GM12878 (cell line): ENCODE measurements at regions not wholly inside any gene's neighbourhood (a gene's known extent, or its start where the extent isn't known, plus 50 kb on each side); places are given as distances from the start of the nearest gene placed in this dataset.

ENCODE experiments used
- ATAC-seq: fragments of 200-7000 bp; cut with Tn5 transposase; 3 replicates; pipeline ENCODE4 v1.9.1; 2020; ENCODE audit warnings: mild to moderate bottlenecking, moderate library complexity
- BruUV-seq: library from RNA; stranded (reverse); fragments of 400-500 nt; replicated peaks from 2 replicates; lab custom pipeline; 2021; lab: Mats Ljungman, UMichigan
- CTCF ChIA-PET: fragments of 300-600 bp; sonication (Branson Sonifier 250); formaldehyde crosslinking; extraction: SDS; loops from one replicate; lab custom pipeline; 2021; ENCODE audit warnings: inconsistent platforms; lab: Yijun Ruan, JAX
- POLR2A ChIA-PET: fragments of 350-600 bp; formaldehyde crosslinking; extraction: SDS; loops from one replicate; lab custom pipeline; 2021; ENCODE audit warnings: inconsistent platforms; lab: Charles Lee
- RAD21 ChIA-PET: fragments of 300-600 bp; sonication (Branson Sonifier 250); formaldehyde crosslinking; loops from one replicate; lab custom pipeline; 2023; ENCODE audit warnings: antibody characterized with exemption; ENCODE audit not compliant: unreplicated experiment; lab: Charles Lee
- SMC1A ChIA-PET: fragments of 300-600 bp; sonication (Branson Sonifier 250); formaldehyde crosslinking; loops from one replicate; lab custom pipeline; 2023; ENCODE audit not compliant: unreplicated experiment, uncharacterized antibody; lab: Charles Lee
- DNase-seq: peaks from one replicate; pipeline ENCODE4 v3.0.0-alpha.2; 2011; ENCODE audit warnings: low read depth, low spot score
- FAIRE-seq: peaks from 3 replicates; lab custom pipeline; 2011; peaks lifted over from hg19 to GRCh38; lab: Jason Lieb, UNC
- H2AFZ ChIP-seq: 2 replicates; pipeline ENCODE4 v1.6.0; 2011; ENCODE audit warnings: low read depth, low read length, control low read depth; ENCODE audit not compliant: control insufficient read depth
- H3K27ac ChIP-seq: 2 replicates; pipeline ENCODE4 v1.5.1; 2011; ENCODE audit warnings: control low read depth; ENCODE audit not compliant: control insufficient read depth, insufficient read depth
- H3K27me3 ChIP-seq, 2 experiments: replicated peaks in 1 of 2; 2 replicates each; pipeline versions ENCODE4 v1.6.0 to v1.6.1; 2011; ENCODE audit warnings: low read length in 1 of 2; ENCODE audit not compliant: control insufficient read depth in 2 of 2, insufficient read depth in 2 of 2
- H3K36me3 ChIP-seq, 2 experiments: 2 replicates each; pipeline ENCODE4 v1.5.1; 2011; ENCODE audit warnings: low read length in 1 of 2; ENCODE audit not compliant: control insufficient read depth in 2 of 2, insufficient read depth in 2 of 2
- H3K4me1 ChIP-seq: 2 replicates; pipeline ENCODE4 v1.6.1; 2011; ENCODE audit warnings: mild to moderate bottlenecking, low read length, moderate library complexity, mixed read lengths; ENCODE audit not compliant: control insufficient read depth, insufficient read depth
- H3K4me2 ChIP-seq: 2 replicates; pipeline ENCODE4 v1.6.0; 2011; ENCODE audit warnings: control low read depth; ENCODE audit not compliant: control insufficient read depth, insufficient read depth
- H3K4me3 ChIP-seq: fragments of 200-600 bp; sonication (generic); 2 replicates; pipeline ENCODE4 v1.5.1; 2016
- H3K79me2 ChIP-seq: 2 replicates; pipeline ENCODE4 v1.6.0; 2011; ENCODE audit warnings: low read length; ENCODE audit not compliant: control insufficient read depth, insufficient read depth
- H3K9ac ChIP-seq: 2 replicates; pipeline ENCODE4 v1.8.0; 2011; ENCODE audit warnings: low read length, control low read depth, mixed read lengths; ENCODE audit not compliant: control insufficient read depth, insufficient read depth
- H3K9me3 ChIP-seq: replicated peaks from 3 replicates; pipeline ENCODE4 v1.5.1; 2011; ENCODE audit warnings: mild to moderate bottlenecking, low read length; ENCODE audit not compliant: control insufficient read depth, insufficient read depth
- H4K20me1 ChIP-seq: 2 replicates; pipeline ENCODE4 v1.6.0; 2011; ENCODE audit not compliant: control insufficient read depth, insufficient read depth
- CBFB ChIP-seq: IDR thresholded peaks from 2 replicates; pipeline ENCODE4 v1.6.1; 2016; ENCODE audit warnings: antibody characterized with exemption, low read depth
- CREM ChIP-seq: IDR thresholded peaks from 2 replicates; pipeline ENCODE4 v1.6.1; 2014; ENCODE audit warnings: antibody characterized with exemption, low read depth
- EED ChIP-seq: sonication (generic); IDR thresholded peaks from 2 replicates; pipeline ENCODE4 v1.6.1; 2016; ENCODE audit warnings: antibody characterized with exemption, low read depth
- HDAC6 ChIP-seq: fragments of 200-600 bp; sonication (generic); IDR thresholded peaks from one replicate; pipeline ENCODE4 v1.8.0; 2017; ENCODE audit warnings: antibody characterized with exemption; ENCODE audit not compliant: unreplicated experiment
- MAX ChIP-seq: IDR thresholded peaks from 2 replicates; pipeline ENCODE4 v1.6.1; 2012; ENCODE audit warnings: low read depth, low read length, improper control_type of control experiment
- NR2F1 ChIP-seq: fragments of 450-650 bp; conservative IDR thresholded peaks from 2 replicates; pipeline ENCODE4 v1.6.1; 2017; ENCODE audit warnings: mild to moderate bottlenecking
- POLR2A ChIP-seq: IDR thresholded peaks from 2 replicates; pipeline ENCODE4 v1.6.1; 2011; ENCODE audit warnings: low read depth, mild to moderate bottlenecking, low read length
- RB1 ChIP-seq: fragments of 450-650 bp; formaldehyde crosslinking; IDR thresholded peaks from 2 replicates; pipeline ENCODE4 v1.6.1; 2017; ENCODE audit warnings: mild to moderate bottlenecking, borderline replicate concordance
- SREBF1 ChIP-seq: IDR thresholded peaks from 2 replicates; pipeline ENCODE4 v1.6.1; 2012; ENCODE audit warnings: mild to moderate bottlenecking, low read length
- SREBF2 ChIP-seq: IDR thresholded peaks from 2 replicates; pipeline ENCODE4 v1.6.1; 2012; ENCODE audit warnings: mild to moderate bottlenecking, low read length
- SUZ12 ChIP-seq: fragments of 200-600 bp; sonication (generic); IDR thresholded peaks from one replicate; pipeline ENCODE4 v1.6.1; 2018; ENCODE audit warnings: antibody characterized with exemption, mild to moderate bottlenecking; ENCODE audit not compliant: unreplicated experiment
- WRNIP1 ChIP-seq: IDR thresholded peaks from 2 replicates; pipeline ENCODE4 v1.6.1; 2011; ENCODE audit warnings: low read depth, low read length, improper control_type of control experiment, borderline replicate concordance
- ZNF384 ChIP-seq: IDR thresholded peaks from 2 replicates; pipeline ENCODE4 v1.6.1; 2012; ENCODE audit warnings: low read depth, mild to moderate bottlenecking, low read length, improper control_type of control experiment, borderline replicate concordance
- ZZZ3 ChIP-seq: IDR thresholded peaks from 2 replicates; pipeline ENCODE4 v1.6.1; 2011; ENCODE audit warnings: low read depth; ENCODE audit not compliant: control insufficient read depth, insufficient read length
- WGBS: methylation state at CpG from one replicate; pipeline ENCODE4 v1.1.6; 2016; ENCODE audit warnings: low lambda C conversion rate; ENCODE audit not compliant: insufficient replicate concordance, insufficient coverage; ENCODE audit errors: missing lambda C conversion rate; 5-methylcytosine and 5-hydroxymethylcytosine counted together
- in situ Hi-C: fragments of 300-500 bp; cut with MboI; formaldehyde crosslinking; loops from 9 replicates; pipeline ENCODE4 v1.14.3; 2018; ENCODE audit warnings: mixed read lengths
- intact Hi-C: fragments of 100-400 bp; cut with micrococcal nuclease; formaldehyde crosslinking; loops from one replicate; pipeline ENCODE4 v1.14.2; 2022; ENCODE audit not compliant: unreplicated experiment
- TF ChIP-seq, protein P1 (sequence below): fragments of 450-650 bp; IDR thresholded peaks from 2 replicates; pipeline ENCODE4 v1.6.1; 2017; ENCODE audit warnings: mild to moderate bottlenecking, moderate library complexity
- TF ChIP-seq, protein P2 (sequence below): fragments of 150-350 bp; IDR thresholded peaks from 2 replicates; pipeline ENCODE4 v1.6.1; 2014; ENCODE audit warnings: mild to moderate bottlenecking, low read depth, low read length

DNA sequence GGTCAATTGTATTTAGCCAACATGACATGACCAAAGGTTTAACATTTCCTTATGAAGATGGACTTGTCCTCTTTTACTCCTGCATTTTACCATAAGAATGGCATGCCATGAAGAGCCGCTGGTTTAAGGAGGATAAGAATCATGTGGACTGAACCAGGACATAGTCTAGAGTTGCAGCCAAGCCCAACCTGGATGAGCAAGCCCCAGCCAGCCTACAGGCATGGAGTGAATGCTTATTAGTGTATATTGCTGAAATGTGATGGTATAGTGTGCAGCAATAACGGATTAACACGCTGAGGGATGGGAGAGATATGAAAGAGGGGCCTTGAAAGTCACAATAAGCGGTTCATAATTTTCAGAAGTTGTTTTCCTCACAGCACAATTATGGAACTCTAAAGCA is 523.2 kb downstream of the NTRK2 start:
- no TSS peak for BruUV-seq
- no peak for FAIRE-seq
- POLR2A ChIA-PET = no interaction called here
- H3K4me2 ChIP-seq = no peak overlapping the region
- in situ Hi-C loops (no loop called here), intact Hi-C loops (no loop called here)
- CTCF ChIA-PET = no interaction called here
- no peak overlapping the region for H3K27ac ChIP-seq
- no peaks in the 10 kb centered on the region for H3K9me3 ChIP-seq
- no peaks in the 10 kb centered on the region for H3K27me3 ChIP-seq
- H3K4me1 ChIP-seq = no peaks in the 10 kb centered on the region
- WGBS = 9% methylated on average over 4 of the region's 4 CpGs
- DNase-seq = no peak
- no peak for ATAC-seq
- no peak overlapping the region for H2AFZ ChIP-seq
- RAD21 ChIA-PET = no interaction called here
- TF ChIP-seq CREM = no peak
- TF ChIP-seq CBFB = no peak
- no peak for TF ChIP-seq WRNIP1
- TF ChIP-seq EED = no peak
- no peak for TF ChIP-seq SREBF1
- H3K9ac ChIP-seq = no peak overlapping the region
- SMC1A ChIA-PET = no interaction called here
- no peaks in the 10 kb centered on the region for H3K79me2 ChIP-seq
- no peaks in the 10 kb centered on the region for H3K36me3 ChIP-seq
- H4K20me1 ChIP-seq = no peaks in the 10 kb centered on the region
- H3K4me3 ChIP-seq = no peak overlapping the region

DNA sequence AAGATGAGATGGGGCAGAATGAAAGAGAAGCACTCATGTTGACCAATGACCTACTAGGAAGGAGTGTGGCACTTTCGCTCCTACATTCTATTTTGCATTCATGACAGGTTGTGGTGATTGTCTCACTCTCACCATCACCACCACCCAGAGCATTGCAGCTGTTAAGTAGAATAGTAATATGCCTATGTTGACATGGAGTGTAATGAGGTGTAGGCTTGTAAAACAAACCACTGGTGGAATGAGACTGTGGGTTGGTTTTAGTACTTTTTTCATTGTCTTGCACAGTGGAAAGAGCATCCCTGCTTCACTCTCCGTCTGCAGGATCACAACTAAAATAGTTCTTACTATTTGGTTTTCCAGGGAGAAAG is 516.7 kb downstream of the NTRK2 start:
- no peaks in the 10 kb centered on the region for H3K36me3 ChIP-seq
- no TSS peak for BruUV-seq
- no peak overlapping the region for H3K9ac ChIP-seq
- H3K4me2 ChIP-seq = no peak overlapping the region
- H2AFZ ChIP-seq = no peak overlapping the region
- FAIRE-seq (no peak), DNase-seq (no peak), ATAC-seq (no peak)
- RAD21 ChIA-PET = no interaction called here
- no peaks in the 10 kb centered on the region for H3K79me2 ChIP-seq
- intact Hi-C loops (no loop called here), in situ Hi-C loops (no loop called here)
- POLR2A ChIA-PET = no interaction called here
- H3K27ac ChIP-seq = no peak overlapping the region
- no peak overlapping the region for H3K4me3 ChIP-seq
- H3K9me3 ChIP-seq = no peaks in the 10 kb centered on the region
- H3K27me3 ChIP-seq = no peaks in the 10 kb centered on the region
- WGBS = 0% methylated on average over 2 of the region's 2 CpGs
- SMC1A ChIA-PET = no interaction called here
- CTCF ChIA-PET = no interaction called here
- H4K20me1 ChIP-seq = no peaks in the 10 kb centered on the region
- H3K4me1 ChIP-seq = no peaks in the 10 kb centered on the region
- no peak for TF ChIP-seq SUZ12
- no peak for TF ChIP-seq NR2F1
- TF ChIP-seq CREM = no peak
- TF ChIP-seq, protein P1, sequence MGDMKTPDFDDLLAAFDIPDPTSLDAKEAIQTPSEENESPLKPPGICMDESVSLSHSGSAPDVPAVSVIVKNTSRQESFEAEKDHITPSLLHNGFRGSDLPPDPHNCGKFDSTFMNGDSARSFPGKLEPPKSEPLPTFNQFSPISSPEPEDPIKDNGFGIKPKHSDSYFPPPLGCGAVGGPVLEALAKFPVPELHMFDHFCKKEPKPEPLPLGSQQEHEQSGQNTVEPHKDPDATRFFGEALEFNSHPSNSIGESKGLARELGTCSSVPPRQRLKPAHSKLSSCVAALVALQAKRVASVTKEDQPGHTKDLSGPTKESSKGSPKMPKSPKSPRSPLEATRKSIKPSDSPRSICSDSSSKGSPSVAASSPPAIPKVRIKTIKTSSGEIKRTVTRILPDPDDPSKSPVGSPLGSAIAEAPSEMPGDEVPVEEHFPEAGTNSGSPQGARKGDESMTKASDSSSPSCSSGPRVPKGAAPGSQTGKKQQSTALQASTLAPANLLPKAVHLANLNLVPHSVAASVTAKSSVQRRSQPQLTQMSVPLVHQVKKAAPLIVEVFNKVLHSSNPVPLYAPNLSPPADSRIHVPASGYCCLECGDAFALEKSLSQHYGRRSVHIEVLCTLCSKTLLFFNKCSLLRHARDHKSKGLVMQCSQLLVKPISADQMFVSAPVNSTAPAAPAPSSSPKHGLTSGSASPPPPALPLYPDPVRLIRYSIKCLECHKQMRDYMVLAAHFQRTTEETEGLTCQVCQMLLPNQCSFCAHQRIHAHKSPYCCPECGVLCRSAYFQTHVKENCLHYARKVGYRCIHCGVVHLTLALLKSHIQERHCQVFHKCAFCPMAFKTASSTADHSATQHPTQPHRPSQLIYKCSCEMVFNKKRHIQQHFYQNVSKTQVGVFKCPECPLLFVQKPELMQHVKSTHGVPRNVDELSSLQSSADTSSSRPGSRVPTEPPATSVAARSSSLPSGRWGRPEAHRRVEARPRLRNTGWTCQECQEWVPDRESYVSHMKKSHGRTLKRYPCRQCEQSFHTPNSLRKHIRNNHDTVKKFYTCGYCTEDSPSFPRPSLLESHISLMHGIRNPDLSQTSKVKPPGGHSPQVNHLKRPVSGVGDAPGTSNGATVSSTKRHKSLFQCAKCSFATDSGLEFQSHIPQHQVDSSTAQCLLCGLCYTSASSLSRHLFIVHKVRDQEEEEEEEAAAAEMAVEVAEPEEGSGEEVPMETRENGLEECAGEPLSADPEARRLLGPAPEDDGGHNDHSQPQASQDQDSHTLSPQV = no peak
- no peak for TF ChIP-seq MAX
- no peak for TF ChIP-seq RB1
- no peak for TF ChIP-seq SREBF2
- TF ChIP-seq, protein P2, sequence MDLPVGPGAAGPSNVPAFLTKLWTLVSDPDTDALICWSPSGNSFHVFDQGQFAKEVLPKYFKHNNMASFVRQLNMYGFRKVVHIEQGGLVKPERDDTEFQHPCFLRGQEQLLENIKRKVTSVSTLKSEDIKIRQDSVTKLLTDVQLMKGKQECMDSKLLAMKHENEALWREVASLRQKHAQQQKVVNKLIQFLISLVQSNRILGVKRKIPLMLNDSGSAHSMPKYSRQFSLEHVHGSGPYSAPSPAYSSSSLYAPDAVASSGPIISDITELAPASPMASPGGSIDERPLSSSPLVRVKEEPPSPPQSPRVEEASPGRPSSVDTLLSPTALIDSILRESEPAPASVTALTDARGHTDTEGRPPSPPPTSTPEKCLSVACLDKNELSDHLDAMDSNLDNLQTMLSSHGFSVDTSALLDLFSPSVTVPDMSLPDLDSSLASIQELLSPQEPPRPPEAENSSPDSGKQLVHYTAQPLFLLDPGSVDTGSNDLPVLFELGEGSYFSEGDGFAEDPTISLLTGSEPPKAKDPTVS = no peak
- TF ChIP-seq ZZZ3 = no peak
- no peak for TF ChIP-seq POLR2A
- no peak for TF ChIP-seq HDAC6
- TF ChIP-seq ZNF384 = no peak
